K562 (cell line): ENCODE measurements at regions not wholly inside any gene's neighbourhood (a gene's known extent, or its start where the extent isn't known, plus 50 kb on each side); places are given as distances from the start of the nearest gene placed in this dataset.
A peak's percentile ranks its signal among the peaks of the same experiment; 100 is the strongest.
"Not testable (repeated sequence)": the region's sequence is repeated elsewhere in the genome, so short reads cannot be mapped to it uniquely, and the experiment has no call there.

Experiments used
- ATAC-seq: fragments of 200-7000 bp; cut with Tn5 transposase; 3 replicates; pipeline ENCODE4 v1.9.1; 2020; ENCODE audit warnings: moderate library complexity
- BruUV-seq: library from RNA; stranded (reverse); fragments of 400-500 nt; replicated peaks from 2 replicates; lab custom pipeline; 2021; lab: Mats Ljungman, UMichigan
- CTCF ChIA-PET: fragments of 300-600 bp; formaldehyde crosslinking; extraction: SDS; loops from one replicate; lab custom pipeline; 2021; ENCODE audit warnings: low intra/inter-chr PET ratio; lab: Yijun Ruan, JAX
- POLR2A ChIA-PET: fragments of 300-600, 350-650 bp; sonication (Branson Sonifier 250); formaldehyde crosslinking; extraction: SDS; loops from one replicate; lab custom pipeline; 2021; ENCODE audit warnings: antibody characterized with exemption, inconsistent platforms; lab: Yijun Ruan, JAX
- DNase-seq, 4 experiments: peaks; one replicate each; pipeline versions ENCODE4 v3.0.0 to v3.0.0-alpha.2; 2011 to 2018; ENCODE audit warnings: low spot score in 3 of 4, mixed read lengths in 3 of 4; ENCODE audit errors: extremely low read depth in 1 of 4
- FAIRE-seq: peaks from 2 replicates; lab custom pipeline; 2011; peaks lifted over from hg19 to GRCh38; lab: Jason Lieb, UNC
- H2AFZ ChIP-seq: 2 replicates; pipeline ENCODE4 v1.6.0; 2011; ENCODE audit warnings: low read depth, low read length, control low read depth, inconsistent platforms
- H3K27ac ChIP-seq: fragments of 200-600 bp; 3 replicates; pipeline ENCODE4 v1.8.0; 2011; ENCODE audit warnings: low read depth, mild to moderate bottlenecking, control low read depth, inconsistent platforms, low read length, moderate library complexity, mixed read lengths; ENCODE audit errors: extremely low read depth
- H3K27me3 ChIP-seq, 2 experiments: fragments of 300-600 bp in 1 of 2; 2 replicates in 1 of 2; 3 replicates in 1 of 2; pipeline versions ENCODE4 v1.6.0 to v1.8.0; 2011; ENCODE audit warnings: inconsistent platforms in 2 of 2, low read length in 2 of 2, mild to moderate bottlenecking in 1 of 2, mixed read lengths in 1 of 2, moderate library complexity in 1 of 2; ENCODE audit not compliant: control insufficient read depth in 2 of 2, insufficient read depth in 2 of 2
- H3K36me3 ChIP-seq: fragments of 300-600 bp; 3 replicates; pipeline ENCODE4 v1.8.0; 2011; ENCODE audit warnings: mild to moderate bottlenecking, low read length, inconsistent platforms; ENCODE audit not compliant: control insufficient read depth, insufficient read depth
- H3K4me1 ChIP-seq, 2 experiments: fragments of 200-600 bp in 1 of 2; replicated peaks in 1 of 2; 2 replicates in 1 of 2; 3 replicates in 1 of 2; pipeline versions ENCODE4 v1.5.1 to v1.8.0; 2011; ENCODE audit warnings: inconsistent platforms in 2 of 2, low read length in 2 of 2, mild to moderate bottlenecking in 1 of 2, mixed read lengths in 1 of 2, moderate library complexity in 1 of 2; ENCODE audit not compliant: control insufficient read depth in 2 of 2, insufficient read depth in 2 of 2
- H3K4me2 ChIP-seq: 2 replicates; pipeline ENCODE4 v1.6.1; 2011; ENCODE audit warnings: low read length, control low read depth, inconsistent platforms, mixed read lengths; ENCODE audit not compliant: insufficient read depth
- H3K4me3 ChIP-seq: fragments of 200-600 bp; sonication (generic), shearing (Covaris generic); 2 replicates; pipeline ENCODE4 v1.5.1; 2016; ENCODE audit warnings: control low read depth, inconsistent platforms
- H3K79me2 ChIP-seq: fragments of 200-600 bp; 3 replicates; pipeline ENCODE4 v1.8.0; 2011; ENCODE audit warnings: low read length, inconsistent platforms; ENCODE audit not compliant: control insufficient read depth, insufficient read depth
- H3K9ac ChIP-seq, 2 experiments: 2 replicates each; pipeline versions ENCODE4 v1.6.0 to v1.6.1; 2011; ENCODE audit warnings: low read depth in 2 of 2, low read length in 2 of 2, control low read depth in 1 of 2, inconsistent platforms in 1 of 2, mild to moderate bottlenecking in 1 of 2, mixed read lengths in 1 of 2; ENCODE audit not compliant: insufficient read depth in 1 of 2
- H3K9me1 ChIP-seq: one replicate; pipeline ENCODE4 v1.6.0; 2011; ENCODE audit warnings: inconsistent platforms, mild to moderate bottlenecking, low read length, moderate library complexity; ENCODE audit not compliant: control insufficient read depth, insufficient read depth
- H3K9me3 ChIP-seq: replicated peaks from 2 replicates; pipeline ENCODE4 v1.5.1; 2011; ENCODE audit warnings: low read depth, low read length, inconsistent platforms; ENCODE audit not compliant: control insufficient read depth, insufficient read depth
- H4K20me1 ChIP-seq: replicated peaks from 2 replicates; pipeline ENCODE4 v1.6.1; 2011; ENCODE audit warnings: low read length, inconsistent platforms, mixed read lengths; ENCODE audit not compliant: control insufficient read depth, insufficient read depth
- WGBS: fragments of 100-300 bp; shearing (Covaris generic); methylation state at CpG from one replicate; pipeline ENCODE4 v1.1.6; 2016; ENCODE audit warnings: low coverage, mixed read lengths; ENCODE audit not compliant: insufficient coverage; ENCODE audit errors: missing lambda C conversion rate; 5-methylcytosine and 5-hydroxymethylcytosine counted together
- in situ Hi-C: fragments of 300-500 bp; cut with MboI; formaldehyde crosslinking; loops from 4 replicates; pipeline ENCODE4 v1.15.0; 2018; ENCODE audit warnings: inconsistent platforms, mixed read lengths
- intact Hi-C: fragments of 100-400 bp; cut with micrococcal nuclease; formaldehyde crosslinking; loops from 2 replicates; pipeline ENCODE4 v1.14.2; 2022
- TF ChIP-seq, protein P1 (sequence below), 2 experiments: fragments of 450-650 bp; IDR thresholded peaks; 2 replicates each; pipeline ENCODE4 v1.6.1; 2018; ENCODE audit warnings: mild to moderate bottlenecking in 2 of 2, low read depth in 1 of 2; ENCODE audit not compliant: partially characterized antibody in 2 of 2

DNA sequence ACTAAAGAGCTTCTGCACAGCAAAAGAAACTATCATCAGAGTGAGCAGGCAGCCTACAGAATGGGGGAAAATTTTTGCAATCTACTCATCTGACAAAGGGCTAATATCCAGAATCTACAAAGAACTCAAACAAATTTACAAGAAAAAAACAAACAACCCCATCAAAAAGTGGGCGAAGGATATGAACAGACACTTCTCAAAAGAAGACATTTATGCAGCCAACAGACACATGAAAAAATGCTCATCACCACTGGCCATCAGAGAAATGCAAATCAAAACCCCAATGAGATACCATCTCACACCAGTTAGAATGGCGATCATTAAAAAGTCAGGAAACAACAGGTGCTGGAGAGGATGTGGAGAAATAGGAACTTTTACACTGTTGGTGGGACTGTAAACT is 372.8 kb upstream of the CCL2 start:
- FAIRE-seq, BruUV-seq, H4K20me1 ChIP-seq: not testable (repeated sequence)
- TF ChIP-seq, protein P1, sequence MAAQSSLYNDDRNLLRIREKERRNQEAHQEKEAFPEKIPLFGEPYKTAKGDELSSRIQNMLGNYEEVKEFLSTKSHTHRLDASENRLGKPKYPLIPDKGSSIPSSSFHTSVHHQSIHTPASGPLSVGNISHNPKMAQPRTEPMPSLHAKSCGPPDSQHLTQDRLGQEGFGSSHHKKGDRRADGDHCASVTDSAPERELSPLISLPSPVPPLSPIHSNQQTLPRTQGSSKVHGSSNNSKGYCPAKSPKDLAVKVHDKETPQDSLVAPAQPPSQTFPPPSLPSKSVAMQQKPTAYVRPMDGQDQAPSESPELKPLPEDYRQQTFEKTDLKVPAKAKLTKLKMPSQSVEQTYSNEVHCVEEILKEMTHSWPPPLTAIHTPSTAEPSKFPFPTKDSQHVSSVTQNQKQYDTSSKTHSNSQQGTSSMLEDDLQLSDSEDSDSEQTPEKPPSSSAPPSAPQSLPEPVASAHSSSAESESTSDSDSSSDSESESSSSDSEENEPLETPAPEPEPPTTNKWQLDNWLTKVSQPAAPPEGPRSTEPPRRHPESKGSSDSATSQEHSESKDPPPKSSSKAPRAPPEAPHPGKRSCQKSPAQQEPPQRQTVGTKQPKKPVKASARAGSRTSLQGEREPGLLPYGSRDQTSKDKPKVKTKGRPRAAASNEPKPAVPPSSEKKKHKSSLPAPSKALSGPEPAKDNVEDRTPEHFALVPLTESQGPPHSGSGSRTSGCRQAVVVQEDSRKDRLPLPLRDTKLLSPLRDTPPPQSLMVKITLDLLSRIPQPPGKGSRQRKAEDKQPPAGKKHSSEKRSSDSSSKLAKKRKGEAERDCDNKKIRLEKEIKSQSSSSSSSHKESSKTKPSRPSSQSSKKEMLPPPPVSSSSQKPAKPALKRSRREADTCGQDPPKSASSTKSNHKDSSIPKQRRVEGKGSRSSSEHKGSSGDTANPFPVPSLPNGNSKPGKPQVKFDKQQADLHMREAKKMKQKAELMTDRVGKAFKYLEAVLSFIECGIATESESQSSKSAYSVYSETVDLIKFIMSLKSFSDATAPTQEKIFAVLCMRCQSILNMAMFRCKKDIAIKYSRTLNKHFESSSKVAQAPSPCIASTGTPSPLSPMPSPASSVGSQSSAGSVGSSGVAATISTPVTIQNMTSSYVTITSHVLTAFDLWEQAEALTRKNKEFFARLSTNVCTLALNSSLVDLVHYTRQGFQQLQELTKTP (IDR thresholded peaks at IDR 0.05; ENCODE audit: low read depth in 1 of 2, partially characterized antibody in 2 of 2), result peak in 1 of 2 experiments; percentile 93
- TF ChIP-seq, all 486 proteins: peak for 1; not testable (repeated sequence) for 485
- CTCF ChIA-PET, H3K27ac ChIP-seq, H3K36me3 ChIP-seq, POLR2A ChIA-PET, H3K9me3 ChIP-seq, H3K9me1 ChIP-seq, intact Hi-C loops, H3K4me2 ChIP-seq, ATAC-seq, H3K9ac ChIP-seq, H3K79me2 ChIP-seq, H3K4me3 ChIP-seq, H2AFZ ChIP-seq, DNase-seq, H3K27me3 ChIP-seq, in situ Hi-C loops: not testable (repeated sequence)
- 60% methylated on average over 1 of the region's 2 CpGs for WGBS
- H3K4me1 ChIP-seq, result peaks cover 10 to 16% of the 10 kb centered on the region in 2 experiments; a peak in 4 of 5 replicates
